ENCODE measurements at regions not wholly inside any gene's neighbourhood (a gene's known extent, or its start where the extent isn't known, plus 50 kb on each side); places are given as distances from the start of the nearest gene placed in this dataset.

DNA sequence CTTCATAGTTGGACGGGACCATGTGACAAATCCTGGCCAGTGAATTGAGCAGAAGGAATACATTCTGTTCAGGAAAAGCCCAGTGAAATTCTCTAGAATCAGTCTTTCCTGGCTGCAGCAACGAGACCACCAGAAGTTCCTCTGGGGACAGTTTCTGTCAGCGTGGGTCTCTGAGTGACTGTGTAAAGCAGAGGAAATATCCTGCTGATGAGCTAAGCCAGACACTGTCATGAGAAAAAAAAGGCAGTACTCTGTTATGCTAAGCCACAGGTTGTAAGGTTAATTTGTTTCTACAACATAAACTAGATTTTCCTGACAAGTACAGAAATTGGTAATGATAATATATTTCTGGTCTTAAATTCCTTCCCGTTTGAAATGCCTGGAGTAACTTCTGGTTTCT, 664.4 kb downstream of the LMO4 start:
- no peaks in the 10 kb centered on the region for H3K9me3 Mint-ChIP-seq
- H3K36me3 Mint-ChIP-seq, result no peaks in the 10 kb centered on the region
- H3K27me3 Mint-ChIP-seq, result peaks cover 5% of the 10 kb centered on the region
- intact Hi-C loops (cut with micrococcal nuclease), result no loop called here
- DNase-seq, result no peak
- no peak overlapping the region for H3K4me3 Mint-ChIP-seq
- ChIA-PET POLR2A (no interaction called here), CTCF (no interaction called here)
- H3K4me1 Mint-ChIP-seq (ENCODE audit: low read depth), result no peaks in the 10 kb centered on the region
- no peak overlapping the region for H3K27ac Mint-ChIP-seq

DNA sequence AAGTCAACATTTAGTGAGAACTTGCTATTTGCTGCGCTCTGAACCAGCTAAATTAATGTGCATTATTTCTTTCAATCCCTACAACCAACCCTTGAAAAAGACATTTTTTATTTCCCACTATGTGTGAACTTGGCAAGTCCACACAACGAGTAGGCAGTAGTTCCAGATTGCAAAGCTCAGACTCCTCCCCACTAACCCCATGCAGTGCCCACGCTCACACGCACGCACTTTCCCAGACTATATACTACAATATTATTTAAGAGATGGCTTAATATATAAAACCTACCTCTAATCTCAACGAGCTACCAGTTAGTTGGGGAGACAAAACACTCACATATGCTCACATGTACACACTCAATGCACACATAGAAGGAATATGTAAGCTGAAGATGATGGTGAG, 671.2 kb downstream of the LMO4 start:
- CTCF ChIA-PET, result no interaction called here
- H3K27me3 Mint-ChIP-seq, result peaks cover 8% of the 10 kb centered on the region
- no peaks in the 10 kb centered on the region for H3K9me3 Mint-ChIP-seq
- H3K4me1 Mint-ChIP-seq (ENCODE audit: low read depth), result no peaks in the 10 kb centered on the region
- POLR2A ChIA-PET, result no interaction called here
- no peak overlapping the region for H3K27ac Mint-ChIP-seq
- no peak for DNase-seq
- H3K36me3 Mint-ChIP-seq, result no peaks in the 10 kb centered on the region
- H3K4me3 Mint-ChIP-seq, result no peak overlapping the region
- intact Hi-C loops (cut with micrococcal nuclease), result no loop called here

- intact Hi-C loops (cut with micrococcal nuclease), result no loop called here
- Mint-ChIP-seq H3K9me3 (no peaks in the 10 kb centered on the region), H3K4me3 (no peak overlapping the region), H3K36me3 (no peaks in the 10 kb centered on the region), H3K27me3 (peaks cover 5% of the 10 kb centered on the region), H3K4me1 (ENCODE audit: low read depth) (no peaks in the 10 kb centered on the region), H3K27ac (no peak overlapping the region)
- ChIA-PET POLR2A (no interaction called here), CTCF (no interaction called here)
- DNase-seq, result no peak
Measured at GRCh38 chr1:88001460-88001859, 672.8 kb downstream of the LMO4 start.

DNA sequence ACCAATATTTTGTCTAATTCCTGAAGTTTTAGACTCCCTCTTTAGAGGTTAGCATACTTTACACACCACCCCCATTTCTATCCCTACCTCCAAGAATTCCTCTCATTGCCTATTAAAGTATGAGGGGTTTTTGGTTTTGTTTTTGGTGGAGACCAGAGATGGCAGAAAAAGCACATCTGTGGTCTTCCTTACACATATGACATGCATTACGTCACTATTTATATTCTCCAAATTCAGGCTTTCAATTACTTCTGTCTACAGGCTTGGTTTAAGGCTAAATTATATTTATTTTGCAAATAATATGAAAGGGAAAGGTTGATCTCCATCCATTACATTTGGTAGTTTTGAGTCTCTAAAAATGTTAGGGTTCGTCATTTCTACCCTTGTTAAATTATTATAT, 674.6 kb downstream of the LMO4 start:
- POLR2A ChIA-PET, result no interaction called here
- Mint-ChIP-seq H3K36me3 (no peaks in the 10 kb centered on the region), H3K4me1 (ENCODE audit: low read depth) (no peaks in the 10 kb centered on the region), H3K27ac (no peak overlapping the region), H3K27me3 (peaks cover 5% of the 10 kb centered on the region), H3K9me3 (no peaks in the 10 kb centered on the region), H3K4me3 (no peak overlapping the region)
- CTCF ChIA-PET, result no interaction called here
- intact Hi-C loops (cut with micrococcal nuclease), result no loop called here
- DNase-seq, result no peak

DNA sequence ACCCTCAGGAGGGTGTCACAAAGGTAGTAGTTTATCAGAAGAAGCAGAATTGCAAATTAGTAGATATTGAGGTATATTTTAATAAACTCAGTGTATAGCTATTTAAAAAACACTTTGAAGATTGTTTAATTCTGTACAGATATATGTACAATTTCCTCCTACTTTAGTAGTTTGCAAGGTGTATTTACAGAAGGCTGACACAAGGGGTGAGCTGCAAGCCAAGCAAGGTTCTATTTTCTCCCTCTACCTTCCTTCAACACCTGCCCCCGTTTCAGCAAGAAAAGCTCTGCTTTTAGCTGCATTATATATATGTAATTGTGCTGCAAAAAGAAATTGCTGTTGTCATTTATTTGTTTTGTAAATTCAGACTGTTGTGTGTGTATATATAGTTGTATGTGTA, 674.2 kb upstream of the PKN2 start:
- no peaks in the 10 kb centered on the region for H3K9me3 Mint-ChIP-seq
- no peak overlapping the region for H3K27ac Mint-ChIP-seq
- POLR2A ChIA-PET, result no interaction called here
- no peaks in the 10 kb centered on the region for H3K36me3 Mint-ChIP-seq
- intact Hi-C loops (cut with micrococcal nuclease), result no loop called here
- H3K4me1 Mint-ChIP-seq (ENCODE audit: low read depth), result no peaks in the 10 kb centered on the region
- CTCF ChIA-PET, result no interaction called here
- DNase-seq, result no peak
- peaks cover 4% of the 10 kb centered on the region for H3K27me3 Mint-ChIP-seq
- no peak overlapping the region for H3K4me3 Mint-ChIP-seq

DNA sequence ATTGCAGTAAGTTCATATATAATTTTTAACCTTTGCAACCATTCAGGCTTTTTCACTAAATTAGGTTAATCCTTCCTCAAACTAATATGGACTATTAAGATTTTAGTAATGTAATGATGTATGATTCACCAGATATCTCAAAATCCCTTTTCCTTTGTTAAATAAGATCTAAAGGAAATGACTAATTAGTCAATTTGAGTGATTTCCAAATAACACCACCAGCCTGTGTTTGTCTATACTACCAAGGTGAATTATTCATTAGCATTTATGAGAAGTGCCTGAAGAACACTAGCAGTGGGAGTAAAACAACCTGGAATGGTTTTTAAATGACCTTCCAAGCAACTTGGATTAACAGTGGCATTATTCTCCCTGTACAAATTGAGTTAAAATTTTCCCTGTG, 670.6 kb upstream of the PKN2 start:
- H3K27ac Mint-ChIP-seq, result no peak overlapping the region
- ChIA-PET POLR2A (no interaction called here), CTCF (no interaction called here)
- H3K27me3 Mint-ChIP-seq, result peaks cover 4% of the 10 kb centered on the region
- H3K9me3 Mint-ChIP-seq, result no peaks in the 10 kb centered on the region
- H3K4me3 Mint-ChIP-seq, result no peak overlapping the region
- intact Hi-C loops (cut with micrococcal nuclease), result no loop called here
- no peaks in the 10 kb centered on the region for H3K36me3 Mint-ChIP-seq
- H3K4me1 Mint-ChIP-seq (ENCODE audit: low read depth), result no peaks in the 10 kb centered on the region
- no peak for DNase-seq

DNA sequence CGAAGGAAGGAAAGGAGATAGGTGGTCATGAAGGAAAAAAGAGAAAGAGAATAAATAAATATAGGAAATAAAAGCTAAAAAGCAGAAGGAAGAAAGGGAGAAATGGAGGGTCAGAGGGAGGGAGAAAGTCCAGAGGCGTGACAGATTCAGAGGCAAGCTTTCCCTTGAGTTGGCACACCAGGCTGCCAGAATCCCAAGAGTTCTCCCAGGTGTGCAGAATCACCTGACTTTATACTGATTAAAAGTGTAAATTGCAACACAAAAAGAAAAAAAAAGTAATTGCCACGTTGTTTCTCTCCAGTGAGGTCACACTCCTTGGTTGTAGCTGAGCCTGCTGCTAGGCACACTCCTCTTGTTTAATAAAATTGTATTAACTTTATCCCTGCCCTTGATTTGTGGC, 669.9 kb upstream of the PKN2 start:
- ChIA-PET POLR2A (no interaction called here), CTCF (no interaction called here)
- H3K4me3 Mint-ChIP-seq, result no peak overlapping the region
- peaks cover 4% of the 10 kb centered on the region for H3K27me3 Mint-ChIP-seq
- DNase-seq, result no peak
- no peaks in the 10 kb centered on the region for H3K36me3 Mint-ChIP-seq
- H3K27ac Mint-ChIP-seq, result no peak overlapping the region
- H3K4me1 Mint-ChIP-seq (ENCODE audit: low read depth), result no peaks in the 10 kb centered on the region
- intact Hi-C loops (cut with micrococcal nuclease), result no loop called here
- H3K9me3 Mint-ChIP-seq, result no peaks in the 10 kb centered on the region

GRCh38 chr1:88016947-88017346, 667.1 kb upstream of the PKN2 start:
- POLR2A ChIA-PET, result no interaction called here
- intact Hi-C loops (cut with micrococcal nuclease), result no loop called here

DNA sequence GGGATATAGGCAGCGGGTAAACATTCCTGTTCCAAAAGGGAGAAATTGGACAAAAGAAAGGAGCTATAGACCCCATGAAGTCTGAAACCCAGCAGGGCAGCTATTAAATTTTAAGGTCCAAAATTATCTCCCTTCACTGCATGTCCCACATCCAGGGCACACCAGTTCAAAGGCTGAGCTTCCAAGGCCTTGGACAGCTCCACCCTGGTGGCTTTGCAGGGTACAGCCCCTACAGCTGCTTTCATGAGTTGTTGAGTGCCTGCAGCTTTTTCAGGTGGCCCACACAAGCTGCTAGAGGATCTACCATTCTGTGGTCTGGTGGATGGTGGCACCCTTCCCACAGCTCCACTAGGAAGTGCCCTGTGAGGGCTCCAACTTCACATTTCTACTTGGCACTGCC, 662.5 kb upstream of the PKN2 start:
- no peaks in the 10 kb centered on the region for H3K27me3 Mint-ChIP-seq
- no peaks in the 10 kb centered on the region for H3K4me1 Mint-ChIP-seq (ENCODE audit: low read depth)
- no peaks in the 10 kb centered on the region for H3K9me3 Mint-ChIP-seq
- DNase-seq, result no peak
- ChIA-PET POLR2A (no interaction called here), CTCF (no interaction called here)
- intact Hi-C loops (cut with micrococcal nuclease), result no loop called here
- no peak overlapping the region for H3K4me3 Mint-ChIP-seq
- H3K27ac Mint-ChIP-seq, result no peak overlapping the region
- no peaks in the 10 kb centered on the region for H3K36me3 Mint-ChIP-seq

More at GRCh38 chr1:88016947-88017346, 667.1 kb upstream of the PKN2 start:
- CTCF ChIA-PET, result no interaction called here
- H3K36me3 Mint-ChIP-seq, result no peaks in the 10 kb centered on the region
- H3K27ac Mint-ChIP-seq, result no peak overlapping the region
- no peak overlapping the region for H3K4me3 Mint-ChIP-seq
- no peaks in the 10 kb centered on the region for H3K9me3 Mint-ChIP-seq
- DNase-seq, result no peak
- no peaks in the 10 kb centered on the region for H3K27me3 Mint-ChIP-seq
- H3K4me1 Mint-ChIP-seq (ENCODE audit: low read depth), result no peaks in the 10 kb centered on the region

DNA sequence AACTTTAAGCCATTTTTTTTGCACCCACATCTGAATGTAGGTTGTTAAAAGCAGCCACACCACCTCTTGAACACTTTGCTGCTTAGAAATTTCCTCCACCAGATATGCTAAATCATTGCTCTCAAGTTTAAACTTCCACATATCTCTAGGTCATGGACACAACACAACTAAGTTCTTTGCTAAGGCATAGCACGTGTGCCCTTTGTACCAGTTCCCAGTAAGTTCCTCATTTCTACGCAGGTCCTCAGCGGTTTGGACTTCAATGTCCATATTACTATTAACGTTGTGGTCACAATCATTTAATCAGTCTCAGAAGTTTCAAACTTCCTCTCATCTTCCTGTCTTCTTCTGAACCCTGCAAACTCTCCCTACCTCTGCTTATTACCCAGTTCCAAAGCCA, 661.6 kb upstream of the PKN2 start:
- ChIA-PET CTCF (no interaction called here), POLR2A (no interaction called here)
- Mint-ChIP-seq H3K27ac (no peak overlapping the region), H3K36me3 (no peaks in the 10 kb centered on the region), H3K27me3 (no peaks in the 10 kb centered on the region), H3K4me1 (ENCODE audit: low read depth) (no peaks in the 10 kb centered on the region), H3K9me3 (no peaks in the 10 kb centered on the region), H3K4me3 (no peak overlapping the region)
- no peak for DNase-seq
- intact Hi-C loops (cut with micrococcal nuclease), result no loop called here

DNA sequence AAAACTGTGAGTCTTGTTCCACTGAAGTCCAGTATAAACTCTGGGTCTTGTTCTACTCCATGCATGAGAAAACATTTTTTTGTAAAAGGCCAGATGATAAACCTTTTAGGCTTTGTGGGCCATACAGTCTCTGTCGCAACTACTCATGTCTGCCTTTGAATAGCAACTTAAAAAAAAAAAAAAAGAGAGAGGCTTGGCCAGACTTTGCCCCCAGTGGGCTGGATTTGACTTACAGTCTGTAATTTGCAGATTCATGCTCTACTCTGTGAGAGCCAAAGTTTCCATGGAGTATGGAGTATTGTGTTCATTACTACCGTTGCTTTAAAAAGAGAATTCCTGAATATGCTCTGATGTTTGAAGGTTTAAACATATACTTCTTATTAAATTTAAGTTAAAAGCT, 654.9 kb upstream of the PKN2 start:
- intact Hi-C loops (cut with micrococcal nuclease), result no loop called here
- no peak for DNase-seq
- Mint-ChIP-seq H3K27me3 (peaks cover 19% of the 10 kb centered on the region), H3K4me3 (no peak overlapping the region), H3K9me3 (no peaks in the 10 kb centered on the region), H3K4me1 (ENCODE audit: low read depth) (no peaks in the 10 kb centered on the region), H3K27ac (no peak overlapping the region), H3K36me3 (no peaks in the 10 kb centered on the region)
- POLR2A ChIA-PET, result no interaction called here
- CTCF ChIA-PET, result no interaction called here

GRCh38 chr1:88029899-88030298, 654.2 kb upstream of the PKN2 start:
- CTCF ChIA-PET, result no interaction called here
- H3K9me3 Mint-ChIP-seq, result no peaks in the 10 kb centered on the region
- no peak overlapping the region for H3K4me3 Mint-ChIP-seq
- peaks cover 19% of the 10 kb centered on the region for H3K27me3 Mint-ChIP-seq
- no peak overlapping the region for H3K27ac Mint-ChIP-seq
- intact Hi-C loops (cut with micrococcal nuclease), result loop anchor here (5.0 kb wide), 1 partner anchor 88 kb away; no protein-coding TSS in a partner anchor
- no peaks in the 10 kb centered on the region for H3K4me1 Mint-ChIP-seq (ENCODE audit: low read depth)
- POLR2A ChIA-PET, result no interaction called here
- no peak for DNase-seq
- no peaks in the 10 kb centered on the region for H3K36me3 Mint-ChIP-seq

- CTCF ChIA-PET, result no interaction called here
- intact Hi-C loops (cut with micrococcal nuclease), result no loop called here
Measured at GRCh38 chr1:88035578-88035977, 648.5 kb upstream of the PKN2 start.

DNA sequence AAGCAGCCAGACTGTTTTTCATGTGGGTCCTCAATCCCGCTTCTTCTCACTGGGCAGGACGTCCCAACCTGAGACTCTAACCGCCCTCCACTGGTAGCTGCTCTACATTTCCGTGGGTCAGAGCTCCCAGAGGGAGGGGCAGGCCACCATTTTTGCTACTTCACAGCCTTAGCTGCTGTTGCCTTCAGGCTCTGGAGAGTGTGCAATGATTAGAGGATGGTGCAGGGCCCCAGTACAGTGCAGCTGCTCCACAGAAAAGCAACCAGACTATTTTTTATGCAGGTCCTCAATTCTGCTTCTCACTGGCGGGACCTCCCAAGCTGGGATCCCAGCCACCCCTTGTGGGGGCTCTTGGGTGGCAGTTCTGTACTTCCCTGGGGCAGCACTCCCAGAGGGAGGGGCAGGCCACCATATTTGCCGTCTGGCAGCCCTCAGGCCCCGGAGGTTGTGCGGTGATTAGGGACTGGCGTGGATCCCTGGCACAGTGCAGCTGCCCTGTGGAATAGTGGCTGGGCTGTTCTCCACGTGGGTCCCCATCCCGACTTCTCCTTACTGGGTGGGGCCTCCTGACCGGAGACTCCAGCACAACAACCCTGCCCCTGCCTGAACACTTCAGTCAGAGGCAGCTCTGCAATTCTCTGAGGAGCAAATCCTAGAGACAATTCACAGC, 647.6 kb upstream of the PKN2 start:
- Mint-ChIP-seq H3K27me3 (peaks cover 3% of the 10 kb centered on the region), H3K36me3 (no peaks in the 10 kb centered on the region), H3K4me3 (no peak overlapping the region), H3K27ac (no peak overlapping the region), H3K4me1 (ENCODE audit: low read depth) (no peaks in the 10 kb centered on the region), H3K9me3 (peaks cover 22% of the 10 kb centered on the region)
- CTCF ChIA-PET, result no interaction called here
- POLR2A ChIA-PET, result no interaction called here
- intact Hi-C loops (cut with micrococcal nuclease), result no loop called here
- DNase-seq, result no peak

More at GRCh38 chr1:88035578-88035977, 648.5 kb upstream of the PKN2 start:
- DNase-seq, result no peak
- Mint-ChIP-seq H3K27me3 (peaks cover 3% of the 10 kb centered on the region), H3K36me3 (no peaks in the 10 kb centered on the region), H3K4me3 (no peak overlapping the region), H3K9me3 (peaks cover 18% of the 10 kb centered on the region), H3K4me1 (ENCODE audit: low read depth) (no peaks in the 10 kb centered on the region), H3K27ac (no peak overlapping the region)
- POLR2A ChIA-PET, result no interaction called here

Measured in activated CD4-positive, alpha-beta memory T cell treated with anti-CD3 and anti-CD28 coated beads for 36 hours (primary cell).